22Rv1 (cell line): ENCODE measurements at regions not wholly inside any gene's neighbourhood (a gene's known extent, or its start where the extent isn't known, plus 50 kb on each side); places are given as distances from the start of the nearest gene placed in this dataset.
"Not testable (repeated sequence)": the region's sequence is repeated elsewhere in the genome, so short reads cannot be mapped to it uniquely, and the experiment has no call there.

Source experiments
- H3K27ac ChIP-seq: fragments of 450-650 bp; 2 replicates; pipeline ENCODE4 v1.5.1; 2017
- CTCF ChIP-seq: fragments of 450-650 bp; IDR thresholded peaks from 2 replicates; pipeline ENCODE4 v1.5.1; 2017; ENCODE audit warnings: mild to moderate bottlenecking
- ZFX ChIP-seq: fragments of 450-650 bp; IDR thresholded peaks from 2 replicates; pipeline ENCODE4 v1.6.1; 2017; ENCODE audit warnings: antibody characterized with exemption, borderline replicate concordance

GRCh38 chr17:33709881-33710280, 416.8 kb upstream of the ASIC2 start:
- H3K27ac ChIP-seq = no peak overlapping the region
- TF ChIP-seq ZFX (no peak), CTCF (no peak)

DNA sequence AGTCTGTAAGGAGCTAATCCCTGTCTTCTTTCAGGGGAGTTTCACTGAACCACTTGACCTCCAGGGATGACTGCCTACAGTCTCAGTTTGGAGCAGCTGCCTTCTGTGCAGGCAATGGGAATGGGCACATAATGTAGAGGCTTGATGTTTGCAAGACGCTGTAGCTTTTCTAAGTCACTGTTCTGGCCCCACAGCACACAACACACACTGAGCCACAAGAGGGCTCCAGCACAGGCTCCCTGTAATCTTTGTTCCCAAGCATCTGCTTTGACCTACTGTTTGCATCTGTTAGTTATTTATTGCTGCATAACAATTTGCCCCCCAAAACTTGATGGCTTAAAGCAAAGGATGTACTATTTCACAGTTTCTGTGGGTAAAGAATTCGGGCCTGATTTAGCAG, 419.0 kb upstream of the ASIC2 start:
- TF ChIP-seq ZFX = no peak
- TF ChIP-seq CTCF = no peak; the same call in 1 of the 2 replicates

GRCh38 chr17:33716957-33717356, 423.9 kb upstream of the ASIC2 start:
- TF ChIP-seq CTCF (no peak), ZFX (no peak)
- H3K27ac ChIP-seq = no peak overlapping the region

More for the DNA sequence above, 419.0 kb upstream of the ASIC2 start:
- H3K27ac ChIP-seq = no peak overlapping the region

DNA sequence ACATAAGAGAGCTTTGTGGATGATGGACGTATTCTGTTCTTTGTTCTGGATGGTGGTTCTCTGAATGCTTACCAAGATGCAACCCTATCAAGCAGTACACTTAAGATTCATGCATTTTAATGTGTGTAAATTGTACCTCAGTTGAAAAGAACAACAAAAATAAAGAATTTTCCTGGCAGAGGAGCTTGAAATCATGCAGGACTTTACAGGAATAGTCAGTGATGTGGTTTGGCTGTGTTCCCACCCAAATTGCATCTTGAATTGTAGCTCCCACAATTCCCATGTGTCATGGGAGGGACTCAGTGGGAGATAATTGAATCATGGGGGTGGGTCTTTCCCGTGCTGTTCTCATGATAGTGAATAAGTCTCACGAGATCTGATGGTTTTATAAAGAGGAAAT, 430.6 kb upstream of the ASIC2 start:
- not testable (repeated sequence) for H3K27ac ChIP-seq

GRCh38 chr17:33725675-33726271, 432.7 kb upstream of the ASIC2 start:
- TF ChIP-seq CTCF (peak; percentile 82), ZFX (no peak)
- no peak overlapping the region for H3K27ac ChIP-seq

GRCh38 chr17:33730131-33730530, 437.0 kb upstream of the ASIC2 start:
- TF ChIP-seq ZFX = no peak
- TF ChIP-seq CTCF = no peak
- H3K27ac ChIP-seq = no peak overlapping the region

DNA sequence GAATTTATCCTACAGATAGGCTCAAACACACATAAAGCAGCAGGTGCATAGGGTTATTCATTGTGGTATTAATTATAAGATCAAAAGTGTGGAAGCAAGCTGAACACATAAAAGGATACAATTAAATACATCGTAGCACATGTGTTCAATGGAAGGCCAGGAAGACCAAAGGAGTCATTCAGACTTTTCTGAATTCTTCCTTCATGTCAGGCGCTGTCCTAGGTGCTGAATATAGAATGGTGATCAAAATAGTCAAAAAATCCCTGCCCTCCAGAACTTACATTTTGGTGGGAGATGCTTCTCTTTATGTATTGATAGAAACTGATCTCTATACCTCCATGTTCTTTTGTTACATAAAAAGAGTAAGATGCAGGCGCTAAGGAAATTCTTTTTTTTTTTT, 439.0 kb upstream of the ASIC2 start:
- no peak overlapping the region for H3K27ac ChIP-seq
- TF ChIP-seq CTCF (no peak), ZFX (no peak)

GRCh38 chr17:33739714-33740113, 446.6 kb upstream of the ASIC2 start:
- TF ChIP-seq CTCF (no peak), ZFX (no peak)
- no peak overlapping the region for H3K27ac ChIP-seq
